ENCODE measurements at regions not wholly inside any gene's neighbourhood (a gene's known extent, or its start where the extent isn't known, plus 50 kb on each side); places are given as distances from the start of the nearest gene placed in this dataset.

DNA sequence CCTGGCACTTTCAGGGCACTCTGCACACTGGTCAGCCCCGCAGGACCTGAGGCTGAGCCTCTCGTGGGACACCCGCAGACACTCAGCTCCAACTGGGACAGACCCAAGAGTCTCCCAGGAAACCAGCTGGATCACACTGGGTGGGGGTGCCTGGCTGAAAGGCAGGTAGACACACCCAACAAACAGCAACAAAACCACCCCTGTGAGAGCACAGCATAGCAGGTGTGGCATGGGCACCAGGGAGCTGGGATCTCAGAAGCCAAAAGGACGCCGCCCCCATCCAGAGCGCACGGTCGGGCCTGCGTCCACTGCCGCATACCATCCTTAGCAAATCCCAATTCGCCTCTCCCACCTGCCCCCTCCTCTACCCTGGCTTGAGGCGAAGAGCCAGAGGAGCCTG is 154.2 kb upstream of the LINGO1 start:
- Histone ChIP-seq H3K4me3 (ENCODE audit: low read depth in 1 of 2, low read length in 1 of 2) (no peak overlapping the region), H3K36me3 (no peaks in the 10 kb centered on the region), H3K4me1 (ENCODE audit: control insufficient read depth in 1 of 2, insufficient read depth in 1 of 2, low read depth in 1 of 2, low read length in 1 of 2) (no peaks in the 10 kb centered on the region), H3K9me3 (no peaks in the 10 kb centered on the region), H3K27me3 (peaks cover 14% of the 10 kb centered on the region), H3K27ac (no peak overlapping the region)
- TF ChIP-seq, protein P1, sequence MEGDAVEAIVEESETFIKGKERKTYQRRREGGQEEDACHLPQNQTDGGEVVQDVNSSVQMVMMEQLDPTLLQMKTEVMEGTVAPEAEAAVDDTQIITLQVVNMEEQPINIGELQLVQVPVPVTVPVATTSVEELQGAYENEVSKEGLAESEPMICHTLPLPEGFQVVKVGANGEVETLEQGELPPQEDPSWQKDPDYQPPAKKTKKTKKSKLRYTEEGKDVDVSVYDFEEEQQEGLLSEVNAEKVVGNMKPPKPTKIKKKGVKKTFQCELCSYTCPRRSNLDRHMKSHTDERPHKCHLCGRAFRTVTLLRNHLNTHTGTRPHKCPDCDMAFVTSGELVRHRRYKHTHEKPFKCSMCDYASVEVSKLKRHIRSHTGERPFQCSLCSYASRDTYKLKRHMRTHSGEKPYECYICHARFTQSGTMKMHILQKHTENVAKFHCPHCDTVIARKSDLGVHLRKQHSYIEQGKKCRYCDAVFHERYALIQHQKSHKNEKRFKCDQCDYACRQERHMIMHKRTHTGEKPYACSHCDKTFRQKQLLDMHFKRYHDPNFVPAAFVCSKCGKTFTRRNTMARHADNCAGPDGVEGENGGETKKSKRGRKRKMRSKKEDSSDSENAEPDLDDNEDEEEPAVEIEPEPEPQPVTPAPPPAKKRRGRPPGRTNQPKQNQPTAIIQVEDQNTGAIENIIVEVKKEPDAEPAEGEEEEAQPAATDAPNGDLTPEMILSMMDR (IDR thresholded peaks at IDR 0.05), result no peak

DNA sequence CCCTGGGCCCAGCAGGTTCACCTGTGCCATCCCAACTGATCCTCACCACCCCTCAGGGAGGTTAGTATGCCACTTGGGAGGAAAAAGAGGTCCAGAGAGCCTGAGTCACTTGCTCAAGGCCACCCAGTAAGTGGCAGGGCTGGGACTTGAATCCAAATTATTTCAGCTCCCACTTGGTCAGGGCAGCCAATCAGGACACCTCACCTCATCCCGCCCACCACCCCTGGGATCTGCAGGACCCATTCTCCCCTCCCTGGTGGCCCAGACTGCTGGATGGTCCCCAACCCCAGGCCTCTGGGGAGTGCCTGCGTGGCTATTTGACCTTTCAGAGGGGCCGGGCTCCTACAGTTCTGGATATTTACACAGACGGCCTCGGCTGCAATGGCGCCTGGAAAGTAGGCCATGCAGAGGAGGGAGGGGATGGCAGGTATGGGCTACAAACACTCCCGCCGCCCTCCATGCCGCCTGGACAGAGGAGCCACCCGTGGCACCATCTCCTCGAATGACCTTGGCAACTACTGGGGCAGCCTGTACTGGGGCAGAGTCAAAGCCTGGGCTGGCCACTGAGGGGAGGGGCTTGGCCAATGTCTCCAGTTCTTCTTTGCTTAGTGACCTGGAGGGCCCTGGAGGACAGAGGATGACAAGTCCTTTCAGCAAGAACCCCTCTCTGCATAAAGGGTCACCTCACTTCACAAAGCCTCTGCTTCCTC is 153.6 kb upstream of the LINGO1 start:
- no peaks in the 10 kb centered on the region for H3K9me3 ChIP-seq
- peaks cover 14% of the 10 kb centered on the region for H3K27me3 ChIP-seq
- H3K4me3 ChIP-seq (ENCODE audit: low read depth in 1 of 2, low read length in 1 of 2), result no peak overlapping the region
- H3K4me1 ChIP-seq (ENCODE audit: control insufficient read depth in 1 of 2, insufficient read depth in 1 of 2, low read depth in 1 of 2, low read length in 1 of 2), result no peaks in the 10 kb centered on the region
- H3K36me3 ChIP-seq, result no peaks in the 10 kb centered on the region
- TF ChIP-seq, protein P1 (IDR thresholded peaks at IDR 0.05), result no peak
- H3K27ac ChIP-seq, result no peak overlapping the region

DNA sequence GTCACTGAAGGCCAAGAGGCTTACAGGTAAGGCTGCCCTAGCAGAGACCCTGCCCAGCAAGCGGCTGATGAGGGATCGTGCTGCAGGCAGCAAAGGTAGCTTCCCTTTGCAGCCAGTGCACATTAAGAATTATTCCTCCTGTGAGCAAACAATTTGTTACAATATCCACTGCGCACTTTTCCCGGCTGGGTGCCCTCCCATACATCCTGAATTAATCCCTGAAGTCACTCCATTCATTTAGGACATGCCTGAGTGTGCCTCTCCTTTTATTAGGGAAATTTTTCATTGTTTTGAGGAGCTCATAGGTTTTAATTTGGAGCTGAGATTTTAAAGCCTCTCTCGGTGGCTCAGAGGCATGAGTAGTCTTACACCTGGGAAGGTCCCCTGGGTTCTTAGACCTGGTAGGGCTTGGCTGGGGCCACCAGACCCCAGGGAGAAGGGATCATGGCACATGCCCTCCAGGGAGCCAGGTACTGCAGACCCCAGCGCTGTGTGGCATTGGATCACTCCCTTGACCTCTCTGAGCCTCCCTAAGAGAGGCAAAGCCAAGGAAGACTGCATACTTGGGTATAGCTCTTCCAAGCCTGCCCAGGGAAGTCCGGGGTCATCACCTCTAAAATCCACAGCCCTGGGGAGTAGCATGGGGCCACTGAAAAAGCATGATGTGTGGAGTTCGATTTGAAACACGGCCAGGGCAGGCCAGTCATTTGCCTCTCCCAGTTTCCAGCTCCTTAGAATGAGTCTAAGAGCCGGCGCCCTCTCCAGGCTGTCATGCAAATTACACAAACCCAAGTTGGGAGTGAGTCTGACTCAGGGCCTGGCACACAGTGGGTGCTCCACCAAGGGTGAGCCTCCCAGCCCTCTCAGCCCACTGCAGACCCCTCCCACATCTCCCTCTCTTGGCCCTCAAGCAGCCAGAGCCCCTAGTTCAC is 151.9 kb upstream of the LINGO1 start:
- Histone ChIP-seq H3K4me3 (ENCODE audit: low read depth in 1 of 2, low read length in 1 of 2) (no peak overlapping the region), H3K27ac (no peak overlapping the region), H3K9me3 (no peaks in the 10 kb centered on the region), H3K36me3 (no peaks in the 10 kb centered on the region), H3K27me3 (peaks cover 14% of the 10 kb centered on the region), H3K4me1 (ENCODE audit: control insufficient read depth in 1 of 2, insufficient read depth in 1 of 2, low read depth in 1 of 2, low read length in 1 of 2) (no peaks in the 10 kb centered on the region)
- TF ChIP-seq, protein P1 (IDR thresholded peaks at IDR 0.05), result no peak

DNA sequence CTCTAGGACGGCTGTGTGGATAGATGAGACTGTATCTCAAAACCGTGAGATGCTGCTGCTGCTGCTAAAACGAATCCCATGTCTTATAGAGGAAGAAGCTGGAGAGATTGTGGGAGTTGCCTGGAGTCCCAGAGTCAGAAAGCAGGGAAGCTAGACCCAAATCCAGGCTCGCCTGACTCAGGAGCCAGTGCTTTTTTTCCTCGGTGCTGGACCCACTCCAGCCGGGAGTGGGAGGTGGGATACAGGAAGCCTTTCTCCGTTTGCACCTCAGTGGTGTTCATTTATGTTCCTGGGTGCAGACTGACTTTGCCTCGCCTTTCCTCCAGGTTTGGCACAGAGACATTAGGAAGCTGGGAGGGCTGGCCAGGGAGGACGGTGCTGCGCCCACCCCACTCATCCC is 150.9 kb upstream of the LINGO1 start:
- H3K36me3 ChIP-seq, result no peaks in the 10 kb centered on the region
- no peak overlapping the region for H3K27ac ChIP-seq
- TF ChIP-seq, protein P1 (IDR thresholded peaks at IDR 0.05), result no peak
- H3K9me3 ChIP-seq, result no peaks in the 10 kb centered on the region
- H3K4me1 ChIP-seq (ENCODE audit: control insufficient read depth in 1 of 2, insufficient read depth in 1 of 2, low read depth in 1 of 2, low read length in 1 of 2), result no peaks in the 10 kb centered on the region
- H3K4me3 ChIP-seq (ENCODE audit: low read depth in 1 of 2, low read length in 1 of 2), result no peak overlapping the region
- H3K27me3 ChIP-seq, result peaks cover 14% of the 10 kb centered on the region

DNA sequence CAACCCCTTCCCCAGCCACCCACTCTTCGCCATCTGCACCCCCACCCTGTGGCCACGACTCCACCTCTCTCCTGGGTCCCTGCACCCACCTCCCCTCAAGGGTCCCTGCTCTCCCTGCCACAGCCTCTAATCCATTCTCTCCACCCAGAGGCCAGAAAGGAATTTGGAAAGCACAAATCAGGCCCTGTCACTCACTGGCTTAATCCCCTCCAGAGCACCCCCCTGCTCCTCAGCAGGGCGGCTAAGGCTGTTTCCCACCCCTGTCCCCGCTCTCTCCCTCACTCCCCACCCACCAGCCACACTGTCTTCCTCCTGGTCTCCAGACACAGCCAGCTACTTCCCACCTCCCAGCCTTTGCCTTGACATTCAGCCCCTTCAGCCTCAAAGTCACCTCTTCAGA is 150.0 kb upstream of the LINGO1 start:
- TF ChIP-seq, protein P1 (IDR thresholded peaks at IDR 0.05), result no peak
- Histone ChIP-seq H3K4me1 (ENCODE audit: control insufficient read depth in 1 of 2, insufficient read depth in 1 of 2, low read depth in 1 of 2, low read length in 1 of 2) (no peaks in the 10 kb centered on the region), H3K9me3 (no peaks in the 10 kb centered on the region), H3K27ac (no peak overlapping the region), H3K36me3 (no peaks in the 10 kb centered on the region), H3K4me3 (ENCODE audit: low read depth in 1 of 2, low read length in 1 of 2) (no peak overlapping the region), H3K27me3 (peaks cover 14% of the 10 kb centered on the region)

Measured in neutrophil (primary cell).